MM.1S (cell line): ENCODE measurements at regions not wholly inside any gene's neighbourhood (a gene's known extent, or its start where the extent isn't known, plus 50 kb on each side); places are given as distances from the start of the nearest gene placed in this dataset.

Source experiments
- DNase-seq: peaks from one replicate; pipeline ENCODE4 v3.0.0-alpha.2; 2015
- H2AFZ ChIP-seq: fragments of 300-600 bp; sonication (generic); 2 replicates; pipeline ENCODE4 v1.6.0; 2016; ENCODE audit warnings: antibody characterized with exemption, low read length
- H3F3A ChIP-seq: fragments of 300-600 bp; sonication (generic); 2 replicates; pipeline ENCODE4 v1.6.1; 2016; ENCODE audit warnings: mild to moderate bottlenecking, antibody characterized with exemption, low read length, moderate library complexity, mixed read lengths; ENCODE audit not compliant: insufficient read depth
- H3K27ac ChIP-seq: fragments of 300-600 bp; sonication (generic); 2 replicates; pipeline ENCODE4 v1.5.1; 2016; ENCODE audit warnings: mild to moderate bottlenecking, low read length
- H3K27me3 ChIP-seq: fragments of 300-600 bp; sonication (generic); replicated peaks from 2 replicates; pipeline ENCODE4 v1.6.0; 2016; ENCODE audit warnings: low read length; ENCODE audit not compliant: insufficient read depth
- H3K36me3 ChIP-seq: fragments of 300-600 bp; sonication (generic); replicated peaks from 2 replicates; pipeline ENCODE4 v1.6.1; 2016; ENCODE audit warnings: mild to moderate bottlenecking, low read length, mixed read lengths; ENCODE audit not compliant: insufficient read depth
- H3K4me1 ChIP-seq: fragments of 300-600 bp; sonication (generic); 2 replicates; pipeline ENCODE4 v1.6.1; 2016; ENCODE audit warnings: low read length, mixed read lengths
- H3K4me2 ChIP-seq: fragments of 300-600 bp; sonication (generic); 2 replicates; pipeline ENCODE4 v1.6.0; 2016; ENCODE audit warnings: low read depth, low read length
- H3K4me3 ChIP-seq: fragments of 300-600 bp; sonication (generic); 2 replicates; pipeline ENCODE4 v1.5.1; 2016; ENCODE audit warnings: low read length, mixed read lengths
- H3K79me2 ChIP-seq: fragments of 300-600 bp; sonication (generic); 2 replicates; pipeline ENCODE4 v1.6.1; 2016; ENCODE audit warnings: mixed run types, low read length, mixed read lengths
- H3K9ac ChIP-seq: fragments of 300-600 bp; sonication (generic); 2 replicates; pipeline ENCODE4 v1.6.1; 2016; ENCODE audit warnings: low read length, mixed read lengths
- H3K9me2 ChIP-seq: fragments of 300-600 bp; sonication (generic); replicated peaks from 2 replicates; pipeline ENCODE4 v1.6.1; 2016; ENCODE audit warnings: mild to moderate bottlenecking, low read length, mixed read lengths; ENCODE audit not compliant: insufficient read depth
- H3K9me3 ChIP-seq: fragments of 300-600 bp; sonication (generic); replicated peaks from 2 replicates; pipeline ENCODE4 v1.6.1; 2016; ENCODE audit warnings: mild to moderate bottlenecking, low read length, mixed read lengths; ENCODE audit not compliant: insufficient read depth
- H4K20me1 ChIP-seq: fragments of 300-600 bp; sonication (generic); 2 replicates; pipeline ENCODE4 v1.6.1; 2016; ENCODE audit warnings: mild to moderate bottlenecking, low read length, moderate library complexity, mixed read lengths; ENCODE audit not compliant: insufficient read depth
- CTCF ChIP-seq: fragments of 300-600 bp; sonication (generic); IDR thresholded peaks from 2 replicates; pipeline ENCODE4 v1.5.1; 2016; ENCODE audit warnings: antibody characterized with exemption, low read length, mixed read lengths
- EZH2 ChIP-seq: fragments of 300-600 bp; sonication (generic); optimal IDR thresholded peaks from 2 replicates; pipeline ENCODE3; 2017; ENCODE audit warnings: low read depth, mild to moderate bottlenecking, antibody characterized with exemption, low read length, mixed read lengths
- EZH2phosphoT487 ChIP-seq: fragments of 300-600 bp; sonication (generic); IDR thresholded peaks from 2 replicates; pipeline ENCODE4 v1.6.1; 2018; ENCODE audit warnings: antibody characterized with exemption, low read length

- Histone ChIP-seq H3K4me1 (no peaks in the 10 kb centered on the region), H3K4me3 (no peak overlapping the region), H3K27me3 (no peaks in the 10 kb centered on the region), H3K79me2 (no peaks in the 10 kb centered on the region), H3K36me3 (no peaks in the 10 kb centered on the region), H4K20me1 (no peaks in the 10 kb centered on the region), H3K9me2 (no peaks in the 10 kb centered on the region), H3K27ac (no peak overlapping the region), H3F3A (no peaks in the 10 kb centered on the region), H3K9me3 (no peaks in the 10 kb centered on the region), H2AFZ (no peak overlapping the region), H3K9ac (no peak overlapping the region), H3K4me2 (no peak overlapping the region)
- no peak for DNase-seq
- no peak for TF ChIP-seq CTCF
- no peak for TF ChIP-seq EZH2
- TF ChIP-seq EZH2phosphoT487, result no peak
These were observed 434.4 kb upstream of the RGPD4 start for GRCh38 chr2:107392241-107392704.

GRCh38 chr2:107393516-107393915 lies 433.2 kb upstream of the RGPD4 start:
- H3K4me3 ChIP-seq, result no peak overlapping the region

GRCh38 chr2:107398683-107399082 lies 428.0 kb upstream of the RGPD4 start:
- Histone ChIP-seq H3K79me2 (no peaks in the 10 kb centered on the region), H3K4me3 (no peak overlapping the region), H3F3A (no peaks in the 10 kb centered on the region), H3K9me2 (no peaks in the 10 kb centered on the region), H3K36me3 (no peaks in the 10 kb centered on the region), H3K9me3 (no peaks in the 10 kb centered on the region), H3K4me1 (no peaks in the 10 kb centered on the region), H4K20me1 (no peaks in the 10 kb centered on the region), H3K9ac (no peak overlapping the region), H2AFZ (no peak overlapping the region), H3K4me2 (no peak overlapping the region), H3K27me3 (no peaks in the 10 kb centered on the region), H3K27ac (no peak overlapping the region)
- no peak for DNase-seq
- TF ChIP-seq EZH2phosphoT487, result no peak
- TF ChIP-seq CTCF, result no peak
- TF ChIP-seq EZH2, result no peak

More at GRCh38 chr2:107393516-107393915, 433.2 kb upstream of the RGPD4 start:
- no peaks in the 10 kb centered on the region for H3K27me3 ChIP-seq
- H3K9ac ChIP-seq, result no peak overlapping the region
- H3K79me2 ChIP-seq, result no peaks in the 10 kb centered on the region
- TF ChIP-seq EZH2phosphoT487 (no peak), EZH2 (no peak)
- DNase-seq, result no peak
- H3K27ac ChIP-seq, result no peak overlapping the region
- no peaks in the 10 kb centered on the region for H3K36me3 ChIP-seq
- H3F3A ChIP-seq, result no peaks in the 10 kb centered on the region
- H3K9me3 ChIP-seq, result no peaks in the 10 kb centered on the region
- H3K4me2 ChIP-seq, result no peak overlapping the region
- H3K9me2 ChIP-seq, result no peaks in the 10 kb centered on the region
- no peaks in the 10 kb centered on the region for H3K4me1 ChIP-seq
- H2AFZ ChIP-seq, result no peak overlapping the region
- H4K20me1 ChIP-seq, result no peaks in the 10 kb centered on the region

- H3K79me2 ChIP-seq, result no peaks in the 10 kb centered on the region
- no peaks in the 10 kb centered on the region for H3K36me3 ChIP-seq
- H3K9me3 ChIP-seq, result no peaks in the 10 kb centered on the region
- H4K20me1 ChIP-seq, result no peaks in the 10 kb centered on the region
- H3K27ac ChIP-seq, result no peak overlapping the region
- H3K9ac ChIP-seq, result no peak overlapping the region
- no peak for DNase-seq
- TF ChIP-seq EZH2phosphoT487, result no peak
- no peak for TF ChIP-seq EZH2
- TF ChIP-seq CTCF, result no peak
- no peak overlapping the region for H2AFZ ChIP-seq
- H3F3A ChIP-seq, result no peaks in the 10 kb centered on the region
- no peaks in the 10 kb centered on the region for H3K27me3 ChIP-seq
- no peaks in the 10 kb centered on the region for H3K9me2 ChIP-seq
- H3K4me3 ChIP-seq, result no peak overlapping the region
- no peaks in the 10 kb centered on the region for H3K4me1 ChIP-seq
- H3K4me2 ChIP-seq, result no peak overlapping the region
These were observed 424.4 kb upstream of the RGPD4 start for GRCh38 chr2:107402330-107402729.
